ENCODE measurements at regions not wholly inside any gene's neighbourhood (a gene's known extent, or its start where the extent isn't known, plus 50 kb on each side); places are given as distances from the start of the nearest gene placed in this dataset.

GRCh38 chr14:101037021-101037817, 133.7 kb upstream of the RTL1 start:
- ChIA-PET POLR2A (no interaction called here), CTCF (no interaction called here)
- Histone ChIP-seq H3K9ac (no peak overlapping the region), H4K20me1 (ENCODE audit: insufficient read depth) (no peaks in the 10 kb centered on the region), H3K4me2 (no peak overlapping the region), H3F3A (replicated peaks; ENCODE audit: insufficient read depth) (no peaks in the 10 kb centered on the region), H3K27me3 (ENCODE audit: insufficient read depth) (no peaks in the 10 kb centered on the region), H3K79me2 (ENCODE audit: insufficient read depth) (no peaks in the 10 kb centered on the region), H3K27ac (ENCODE audit: low read depth in 2 of 2, low read length in 1 of 2) (no peak overlapping the region), H3K9me3 (no peaks in the 10 kb centered on the region), H3K4me1 (ENCODE audit: control insufficient read depth in 1 of 2, insufficient read depth in 2 of 2, low read depth in 1 of 2, low read length in 1 of 2) (no peaks in the 10 kb centered on the region), H3K9me2 (no peaks in the 10 kb centered on the region), H3K36me3 (replicated peaks in 1 of 2; ENCODE audit: control insufficient read depth in 1 of 2, insufficient read depth in 2 of 2, low read length in 1 of 2) (no peaks in the 10 kb centered on the region), H3K4me3 (ENCODE audit: low read depth in 2 of 2, low read length in 1 of 2) (no peak overlapping the region), H2AFZ (ENCODE audit: low read depth) (no peak overlapping the region)
- DNase-seq, result no peak
- 44% methylated on average over 10 of the region's 12 CpGs for WGBS (ENCODE audit: low lambda C conversion rate)
- TF ChIP-seq RCOR1 (IDR thresholded peaks at IDR 0.05; ENCODE audit: low read length) (no peak), USF2 (IDR thresholded peaks at IDR 0.05; ENCODE audit: borderline replicate concordance, low read depth, low read length) (no peak), NFIC (IDR thresholded peaks at IDR 0.05; ENCODE audit: borderline replicate concordance) (no peak)

GRCh38 chr14:101039031-101039754, 135.7 kb upstream of the RTL1 start:
- Histone ChIP-seq H3F3A (replicated peaks; ENCODE audit: insufficient read depth) (no peaks in the 10 kb centered on the region), H4K20me1 (ENCODE audit: insufficient read depth) (no peaks in the 10 kb centered on the region), H3K36me3 (replicated peaks in 1 of 2; ENCODE audit: control insufficient read depth in 1 of 2, insufficient read depth in 2 of 2, low read length in 1 of 2) (no peaks in the 10 kb centered on the region), H3K9ac (no peak overlapping the region), H3K9me3 (no peaks in the 10 kb centered on the region), H3K4me3 (ENCODE audit: low read depth in 2 of 2, low read length in 1 of 2) (no peak overlapping the region), H3K9me2 (no peaks in the 10 kb centered on the region), H2AFZ (ENCODE audit: low read depth) (no peak overlapping the region), H3K27me3 (ENCODE audit: insufficient read depth) (no peaks in the 10 kb centered on the region), H3K27ac (ENCODE audit: low read depth in 2 of 2, low read length in 1 of 2) (no peak overlapping the region), H3K4me2 (no peak overlapping the region), H3K4me1 (ENCODE audit: control insufficient read depth in 1 of 2, insufficient read depth in 2 of 2, low read depth in 1 of 2, low read length in 1 of 2) (no peaks in the 10 kb centered on the region), H3K79me2 (ENCODE audit: insufficient read depth) (no peaks in the 10 kb centered on the region)
- CTCF ChIA-PET, result interaction anchor here (0.8 kb wide), 1 partner anchor 14 kb away, joined by 3 read pairs; no protein-coding TSS in a partner anchor
- no peak for DNase-seq
- POLR2A ChIA-PET, result no interaction called here
- WGBS (ENCODE audit: low lambda C conversion rate), result 66% methylated on average over 14 of the region's 15 CpGs
- TF ChIP-seq MXI1 (IDR thresholded peaks at IDR 0.05; ENCODE audit: low read depth, low read length) (no peak), RAD21 (IDR thresholded peaks at IDR 0.05; ENCODE audit: low read length) (no peak), TCF12 (IDR thresholded peaks at IDR 0.05) (no peak), GATA2 (CRISPR knock-in tag; IDR thresholded peaks at IDR 0.05) (no peak), RFX5 (IDR thresholded peaks at IDR 0.05; ENCODE audit: low read length) (no peak), YY1 (IDR thresholded peaks at IDR 0.05; ENCODE audit: low read depth) (no peak), IRF3 (IDR thresholded peaks at IDR 0.05; ENCODE audit: low read depth, low read length) (no peak), ELF1 (IDR thresholded peaks at IDR 0.05) (no peak), TEAD4 (IDR thresholded peaks at IDR 0.05; ENCODE audit: borderline replicate concordance, insufficient read depth) (no peak), REST (IDR thresholded peaks at IDR 0.05; ENCODE audit: low read depth, low read length) (no peak), MEF2A (IDR thresholded peaks at IDR 0.05; ENCODE audit: borderline replicate concordance, low read depth) (no peak), FOSL2 (IDR thresholded peaks at IDR 0.05; ENCODE audit: borderline replicate concordance, low read depth) (no peak), CHD2 (IDR thresholded peaks at IDR 0.05; ENCODE audit: low read length, partially characterized antibody) (no peak), CTCF (IDR thresholded peaks at IDR 0.05) (no peak), USF1 (IDR thresholded peaks at IDR 0.05; ENCODE audit: borderline replicate concordance, low read depth) (no peak)

All from SK-N-SH (cell line).